HG02588 (cell line): ENCODE measurements at regions not wholly inside any gene's neighbourhood (a gene's known extent, or its start where the extent isn't known, plus 50 kb on each side); places are given as distances from the start of the nearest gene placed in this dataset.
A peak's percentile ranks its signal among the peaks of the same experiment; 100 is the strongest.
"Not testable (repeated sequence)": the region's sequence is repeated elsewhere in the genome, so short reads cannot be mapped to it uniquely, and the experiment has no call there.

Experiments used
- ATAC-seq: cut with Tn5 transposase; IDR thresholded peaks from one replicate; pipeline ENCODE4 v1.9.1; 2021; ENCODE audit warnings: mild to moderate bottlenecking, moderate library complexity; ENCODE audit not compliant: unreplicated experiment

GRCh38 chr5:106649031-106649430 lies 1021.7 kb downstream of the EFNA5 start:
- no peak for ATAC-seq

GRCh38 chr5:106648401-106648800 lies 1022.3 kb downstream of the EFNA5 start:
- no peak for ATAC-seq

DNA sequence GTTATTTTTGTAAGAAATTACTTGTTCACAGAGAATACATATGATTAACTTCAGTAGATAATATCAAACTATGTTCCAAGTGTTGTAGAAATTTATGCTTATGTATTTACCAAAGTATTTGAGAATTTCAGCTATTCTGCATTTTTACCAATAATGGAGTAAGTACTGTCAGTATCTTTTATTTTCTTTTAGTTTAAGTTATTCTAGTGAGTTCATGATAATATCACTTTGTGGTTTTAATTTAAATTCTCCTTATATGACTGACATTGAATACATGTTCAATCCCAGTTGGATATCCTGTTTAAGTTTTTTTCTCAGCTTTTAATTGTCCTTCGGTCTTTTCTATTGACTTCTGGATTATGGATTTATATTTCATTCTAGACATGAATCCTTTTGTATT lies 1024.6 kb downstream of the EFNA5 start:
- no peak for ATAC-seq

- no peak for ATAC-seq
Measured at GRCh38 chr5:106640511-106640910, 1030.2 kb downstream of the EFNA5 start.

GRCh38 chr5:106639488-106639887 lies 1031.2 kb downstream of the EFNA5 start:
- ATAC-seq = no peak

DNA sequence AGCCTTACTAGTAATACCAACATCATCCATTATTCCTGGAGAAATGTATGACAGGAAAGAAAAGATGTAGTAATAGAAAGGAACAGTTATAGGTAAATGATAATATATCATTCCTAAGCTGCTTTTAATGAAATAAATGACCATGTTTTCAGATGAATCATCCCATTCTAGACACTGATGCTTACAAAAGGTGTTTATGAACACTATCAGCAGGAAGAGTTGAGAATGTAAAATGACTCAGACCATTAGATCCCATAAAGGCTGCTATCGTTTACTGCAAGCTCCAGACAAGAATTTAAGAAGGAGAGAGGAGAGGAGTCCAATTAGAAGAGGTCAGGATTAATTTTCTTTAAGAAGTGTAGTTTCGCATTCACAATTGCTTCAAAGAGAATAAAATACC lies 1033.5 kb downstream of the EFNA5 start:
- no peak for ATAC-seq

DNA sequence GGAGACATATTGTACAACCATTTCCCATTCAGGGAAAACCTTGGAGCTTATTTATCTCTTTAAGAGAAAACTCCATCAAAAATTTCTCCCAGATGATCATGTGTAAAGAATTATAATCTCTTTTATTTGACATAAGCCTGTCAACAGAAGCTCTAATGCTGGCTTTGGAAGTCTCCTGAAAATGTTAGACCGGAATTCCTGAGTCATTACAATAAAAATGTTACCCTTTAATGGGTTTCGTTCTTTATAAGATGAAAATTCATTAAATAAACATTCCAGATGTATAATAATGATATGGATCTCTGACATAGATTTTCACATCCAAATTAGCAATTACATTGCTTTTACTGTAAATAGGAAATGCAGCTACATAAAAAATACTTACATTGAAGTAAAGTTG lies 1036.4 kb downstream of the EFNA5 start:
- no peak for ATAC-seq

DNA sequence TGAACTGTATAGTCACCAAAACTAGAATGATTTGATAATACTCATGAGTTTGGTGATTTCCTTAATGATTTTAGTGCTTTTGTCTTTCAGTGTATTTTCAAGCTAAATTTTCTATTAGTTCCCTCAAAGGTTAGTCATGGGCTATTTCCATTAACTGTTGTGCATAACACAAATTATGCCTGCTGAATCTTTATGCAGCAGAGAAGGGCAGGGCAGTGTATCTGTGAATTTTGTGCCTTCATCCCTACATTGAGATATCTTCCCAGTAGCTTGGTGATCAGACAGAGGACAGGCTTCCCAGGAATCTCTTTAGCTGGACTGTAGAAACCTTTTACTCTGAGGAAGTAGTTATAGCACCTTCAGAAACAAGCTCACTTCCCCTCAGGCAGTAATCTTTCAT lies 1036.9 kb downstream of the EFNA5 start:
- ATAC-seq = no peak

- not testable (repeated sequence) for ATAC-seq
Measured at GRCh38 chr5:106628456-106628855, 1042.3 kb downstream of the EFNA5 start.

GRCh38 chr5:106610041-106610440 lies 1060.7 kb downstream of the EFNA5 start:
- no peak for ATAC-seq

GRCh38 chr5:106601620-106602019 lies 1069.1 kb downstream of the EFNA5 start:
- ATAC-seq = peak; percentile 67

DNA sequence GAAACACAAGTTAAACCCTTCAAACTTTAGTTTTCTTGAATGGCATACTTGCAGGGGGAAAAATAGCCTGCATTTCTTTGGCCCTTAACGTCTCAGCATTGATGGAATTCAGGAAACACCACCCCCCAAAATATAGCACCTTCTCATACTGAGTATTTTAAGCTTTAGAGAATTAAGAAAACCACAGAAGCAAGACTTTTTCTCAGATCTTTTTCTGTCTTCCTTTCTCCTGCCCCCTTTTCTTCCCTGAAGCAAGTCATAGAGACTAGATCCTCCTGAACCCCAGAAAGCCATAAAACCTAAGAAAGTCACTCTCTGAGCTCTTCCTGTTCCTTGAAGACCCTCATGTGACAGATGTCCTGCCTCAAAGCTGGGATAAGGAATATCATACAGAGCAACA lies 1069.9 kb downstream of the EFNA5 start:
- ATAC-seq = no peak

- ATAC-seq = no peak
Measured at GRCh38 chr5:106595864-106596263, 1074.9 kb downstream of the EFNA5 start.

GRCh38 chr5:106584268-106584667 lies 1086.5 kb downstream of the EFNA5 start:
- no peak for ATAC-seq

GRCh38 chr5:106578736-106579135 lies 1092.0 kb downstream of the EFNA5 start:
- ATAC-seq = no peak

DNA sequence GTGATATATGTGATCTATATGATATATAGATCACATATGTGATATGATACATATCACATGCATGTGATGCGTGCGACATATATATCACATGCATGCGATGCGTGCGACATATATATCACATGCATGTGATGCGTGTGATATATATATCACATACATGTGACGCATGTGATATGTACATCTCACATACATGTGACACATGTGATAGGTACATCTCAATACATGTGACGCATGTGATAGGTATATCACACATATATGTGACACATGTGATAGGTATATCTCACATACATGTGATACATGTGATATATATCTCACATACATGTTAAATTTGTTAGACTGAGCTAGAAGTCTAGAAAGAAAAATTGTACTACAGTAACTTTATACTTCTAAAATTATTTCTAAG lies 1095.9 kb downstream of the EFNA5 start:
- no peak for ATAC-seq

GRCh38 chr5:106566031-106566430 lies 1104.7 kb downstream of the EFNA5 start:
- no peak for ATAC-seq

GRCh38 chr5:106545325-106545724 lies 1125.4 kb downstream of the EFNA5 start:
- ATAC-seq = no peak

GRCh38 chr5:106543330-106543729 lies 1127.4 kb downstream of the EFNA5 start:
- no peak for ATAC-seq

DNA sequence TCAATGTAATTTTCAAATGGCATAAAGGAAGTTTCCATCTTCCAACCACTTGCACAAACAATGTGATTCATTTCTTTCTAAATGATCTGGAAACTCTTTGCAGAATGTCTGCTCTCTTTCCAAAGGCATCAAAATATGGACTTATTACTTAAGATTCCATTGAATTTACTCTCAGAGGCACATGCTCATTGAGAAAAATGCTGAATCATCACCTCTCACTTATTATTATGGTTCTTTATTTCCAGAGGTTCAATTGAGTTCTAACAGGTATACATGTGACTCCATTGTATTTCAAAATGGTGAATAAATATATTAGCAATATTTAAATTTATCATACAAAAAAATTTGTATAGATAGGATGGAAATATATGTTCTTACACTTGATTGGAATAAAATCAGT lies 1140.6 kb downstream of the EFNA5 start:
- no peak for ATAC-seq

GRCh38 chr5:106525438-106525837 lies 1145.3 kb downstream of the EFNA5 start:
- no peak for ATAC-seq

GRCh38 chr5:106523852-106524251 lies 1146.9 kb downstream of the EFNA5 start:
- ATAC-seq = no peak

DNA sequence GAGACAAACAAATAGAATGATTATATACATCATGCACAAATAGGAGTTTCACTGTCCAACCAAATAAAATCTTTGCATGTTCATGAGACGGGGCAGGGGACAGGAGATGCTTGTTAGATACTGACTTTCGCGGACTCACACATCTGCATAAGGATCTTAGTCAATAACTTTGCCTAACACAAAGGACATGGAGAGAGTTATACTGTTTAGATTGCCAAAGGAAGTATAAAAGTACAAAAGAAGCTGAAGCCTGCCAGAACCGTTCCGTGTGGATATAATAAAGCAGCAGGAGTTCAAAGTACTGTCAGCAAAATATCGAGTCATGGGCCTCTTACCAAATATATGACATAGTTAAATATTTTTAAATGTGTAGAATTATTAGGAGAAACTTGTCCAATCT lies 1148.4 kb downstream of the EFNA5 start:
- no peak for ATAC-seq

- ATAC-seq = no peak
Measured at GRCh38 chr5:106521701-106522100, 1149.0 kb downstream of the EFNA5 start.
